Mesendoderm (in vitro differentiated cells): ENCODE measurements at regions not wholly inside any gene's neighbourhood (a gene's known extent, or its start where the extent isn't known, plus 50 kb on each side); places are given as distances from the start of the nearest gene placed in this dataset.

Source experiments
- DNase-seq: peaks from one replicate; pipeline ENCODE4 v3.0.0; 2013
- H2AK5ac ChIP-seq: 2 replicates; pipeline ENCODE4 v1.6.1; 2013; ENCODE audit warnings: low read length, inconsistent platforms
- H2BK120ac ChIP-seq: 2 replicates; pipeline ENCODE4 v1.6.1; 2013; ENCODE audit warnings: low read depth, mild to moderate bottlenecking, low read length, moderate library complexity, mixed read lengths
- H2BK15ac ChIP-seq: replicated peaks from 2 replicates; pipeline ENCODE4 v1.6.1; 2013; ENCODE audit warnings: low read depth, mild to moderate bottlenecking, moderate library complexity
- H2BK5ac ChIP-seq: 2 replicates; pipeline ENCODE4 v1.6.1; 2013; ENCODE audit warnings: low read length, inconsistent platforms
- H3K18ac ChIP-seq: 2 replicates; pipeline ENCODE4 v1.6.1; 2013; ENCODE audit warnings: mild to moderate bottlenecking, low read length, mixed read lengths
- H3K23ac ChIP-seq: one replicate; pipeline ENCODE4 v1.6.1; 2013; ENCODE audit warnings: low read length
- H3K27ac ChIP-seq: 2 replicates; pipeline ENCODE4 v1.5.1; 2013; ENCODE audit warnings: low read depth, mild to moderate bottlenecking, inconsistent platforms, low read length, moderate library complexity
- H3K27me3 ChIP-seq: 2 replicates; pipeline ENCODE4 v1.6.1; 2013; ENCODE audit warnings: low read length, control low read depth, mild to moderate bottlenecking, inconsistent platforms; ENCODE audit not compliant: insufficient read depth, poor library complexity
- H3K36me3 ChIP-seq: 2 replicates; pipeline ENCODE4 v1.6.1; 2013; ENCODE audit warnings: low read length, inconsistent platforms; ENCODE audit not compliant: control insufficient read depth, insufficient read depth
- H3K4ac ChIP-seq: one replicate; pipeline ENCODE4 v1.6.1; 2013; ENCODE audit warnings: low read depth, mild to moderate bottlenecking, low read length, moderate library complexity
- H3K4me1 ChIP-seq: 2 replicates; pipeline ENCODE4 v1.6.1; 2013; ENCODE audit warnings: low read depth, low read length, inconsistent platforms; ENCODE audit not compliant: control insufficient read depth
- H3K4me2 ChIP-seq: 2 replicates; pipeline ENCODE4 v1.6.1; 2013; ENCODE audit warnings: low read length
- H3K4me3 ChIP-seq: 2 replicates; pipeline ENCODE4 v1.5.1; 2013; ENCODE audit warnings: mild to moderate bottlenecking, low read length
- H3K56ac ChIP-seq: one replicate; pipeline ENCODE4 v1.6.1; 2013; ENCODE audit warnings: low read length
- H3K79me1 ChIP-seq: 2 replicates; pipeline ENCODE4 v1.6.1; 2013; ENCODE audit warnings: low read length, inconsistent platforms
- H3K79me2 ChIP-seq: 2 replicates; pipeline ENCODE4 v1.6.1; 2013; ENCODE audit warnings: mild to moderate bottlenecking, low read length; ENCODE audit not compliant: control insufficient read depth, insufficient read depth
- H3K9ac ChIP-seq: 2 replicates; pipeline ENCODE4 v1.6.1; 2013; ENCODE audit warnings: low read length, inconsistent platforms
- H4K5ac ChIP-seq: one replicate; pipeline ENCODE4 v1.6.1; 2013; ENCODE audit warnings: low read length
- H4K8ac ChIP-seq: one replicate; pipeline ENCODE4 v1.6.1; 2013; ENCODE audit warnings: low read depth, mild to moderate bottlenecking, control low read depth, low read length, moderate library complexity
- WGBS: extraction: QIAGEN DNeasy Blood & Tissue Kit; methylation state at CpG from one replicate; pipeline ENCODE4 v1.1.7; 2013; ENCODE audit warnings: low lambda C conversion rate, missing lambda C conversion rate; ENCODE audit not compliant: insufficient coverage; ENCODE audit errors: extremely low coverage; 5-methylcytosine and 5-hydroxymethylcytosine counted together

DNA sequence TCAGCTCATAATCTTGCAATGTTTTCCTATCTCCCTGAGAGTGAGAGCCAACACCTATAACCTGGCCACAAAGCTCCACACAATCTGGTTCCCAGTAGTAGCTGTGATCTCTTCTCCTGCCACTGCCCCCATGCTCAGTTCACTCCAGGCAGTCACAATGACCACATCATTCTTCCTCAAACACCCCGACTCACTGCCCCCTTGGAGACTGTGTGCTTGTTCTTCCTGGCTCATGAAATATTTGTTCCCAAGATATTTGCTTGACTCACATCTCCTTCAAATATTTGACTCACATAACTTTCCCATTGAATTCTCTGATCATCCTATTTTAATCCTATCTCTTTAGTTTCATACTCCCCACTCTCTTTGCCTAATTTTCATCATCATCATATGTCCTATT lies 173.7 kb downstream of the AREG start:
- H3K56ac ChIP-seq, result no peak overlapping the region
- H3K79me1 ChIP-seq, result no peaks in the 10 kb centered on the region
- H3K4me3 ChIP-seq, result no peak overlapping the region
- H3K36me3 ChIP-seq, result no peaks in the 10 kb centered on the region
- no peaks in the 10 kb centered on the region for H3K4me1 ChIP-seq
- no peak overlapping the region for H3K23ac ChIP-seq
- no peak overlapping the region for H2AK5ac ChIP-seq
- no peak overlapping the region for H3K27ac ChIP-seq
- H2BK120ac ChIP-seq, result no peak overlapping the region
- no peak overlapping the region for H3K9ac ChIP-seq
- no peaks in the 10 kb centered on the region for H3K27me3 ChIP-seq
- WGBS, result no CpG with 5 or more reads among the region's 1 CpG
- no peak overlapping the region for H3K18ac ChIP-seq
- H3K4me2 ChIP-seq, result no peak overlapping the region
- no peak overlapping the region for H4K5ac ChIP-seq
- H3K4ac ChIP-seq, result no peak overlapping the region
- no peak overlapping the region for H2BK15ac ChIP-seq
- no peaks in the 10 kb centered on the region for H3K79me2 ChIP-seq
- DNase-seq, result peak; percentile 7
- no peak overlapping the region for H2BK5ac ChIP-seq
- no peak overlapping the region for H4K8ac ChIP-seq

GRCh38 chr4:74619931-74620702 lies 174.2 kb downstream of the BTC start:
- H3K4ac ChIP-seq, result no peak overlapping the region
- H2BK120ac ChIP-seq, result no peak overlapping the region
- H3K4me2 ChIP-seq, result no peak overlapping the region
- no peaks in the 10 kb centered on the region for H3K36me3 ChIP-seq
- H3K79me1 ChIP-seq, result no peaks in the 10 kb centered on the region
- H3K9ac ChIP-seq, result no peak overlapping the region
- no CpG with 5 or more reads among the region's 2 CpGs for WGBS
- H3K4me3 ChIP-seq, result no peak overlapping the region
- no peak overlapping the region for H3K27ac ChIP-seq
- H3K4me1 ChIP-seq, result no peaks in the 10 kb centered on the region
- no peak overlapping the region for H2AK5ac ChIP-seq
- DNase-seq, result no peak
- no peak overlapping the region for H3K18ac ChIP-seq
- H2BK5ac ChIP-seq, result no peak overlapping the region
- H3K79me2 ChIP-seq, result no peaks in the 10 kb centered on the region
- H3K23ac ChIP-seq, result no peak overlapping the region
- no peak overlapping the region for H3K56ac ChIP-seq
- H2BK15ac ChIP-seq, result no peak overlapping the region
- no peak overlapping the region for H4K8ac ChIP-seq
- no peak overlapping the region for H4K5ac ChIP-seq
- H3K27me3 ChIP-seq, result no peaks in the 10 kb centered on the region

DNA sequence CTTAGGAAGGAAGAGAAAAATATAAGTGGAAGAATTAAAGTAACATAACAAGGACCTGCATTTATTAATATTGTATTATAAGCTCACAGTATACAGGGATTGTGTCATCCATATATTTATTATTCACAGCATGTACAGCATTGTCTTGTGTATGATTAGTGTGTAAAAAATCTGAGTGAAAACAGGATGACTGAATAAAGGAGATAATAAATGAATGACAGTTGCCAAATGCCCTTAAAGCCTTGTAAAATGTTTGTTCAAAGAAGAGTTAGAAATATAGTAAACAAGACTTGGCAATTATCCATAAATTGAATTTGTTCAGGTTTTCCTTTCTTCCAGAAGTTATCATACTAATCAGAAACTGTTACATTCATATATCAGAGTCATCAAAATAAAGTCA lies 172.7 kb downstream of the BTC start:
- Histone ChIP-seq H2BK5ac (no peak overlapping the region), H2BK120ac (no peak overlapping the region), H3K79me2 (no peaks in the 10 kb centered on the region), H3K27me3 (no peaks in the 10 kb centered on the region), H3K4me3 (no peak overlapping the region), H3K18ac (no peak overlapping the region), H4K8ac (no peak overlapping the region), H2AK5ac (no peak overlapping the region), H3K4ac (no peak overlapping the region), H3K4me1 (no peaks in the 10 kb centered on the region), H3K79me1 (no peaks in the 10 kb centered on the region), H3K9ac (no peak overlapping the region), H3K36me3 (no peaks in the 10 kb centered on the region), H3K23ac (no peak overlapping the region), H3K4me2 (no peak overlapping the region), H2BK15ac (no peak overlapping the region), H3K27ac (no peak overlapping the region), H3K56ac (no peak overlapping the region), H4K5ac (no peak overlapping the region)
- DNase-seq, result no peak

GRCh38 chr4:74623041-74623440 lies 171.3 kb downstream of the BTC start:
- Histone ChIP-seq H2BK5ac (no peak overlapping the region), H3K27me3 (no peaks in the 10 kb centered on the region), H3K18ac (no peak overlapping the region), H3K4ac (no peak overlapping the region), H3K9ac (no peak overlapping the region), H3K79me1 (no peaks in the 10 kb centered on the region), H3K4me2 (no peak overlapping the region), H2BK15ac (no peak overlapping the region), H4K8ac (no peak overlapping the region), H3K4me1 (no peaks in the 10 kb centered on the region), H3K4me3 (no peak overlapping the region), H2AK5ac (no peak overlapping the region), H3K36me3 (no peaks in the 10 kb centered on the region), H4K5ac (no peak overlapping the region), H3K56ac (no peak overlapping the region), H2BK120ac (no peak overlapping the region), H3K27ac (no peak overlapping the region), H3K79me2 (no peaks in the 10 kb centered on the region), H3K23ac (no peak overlapping the region)
- WGBS, result no CpG with 5 or more reads among the region's 3 CpGs
- peak; percentile 71 for DNase-seq

DNA sequence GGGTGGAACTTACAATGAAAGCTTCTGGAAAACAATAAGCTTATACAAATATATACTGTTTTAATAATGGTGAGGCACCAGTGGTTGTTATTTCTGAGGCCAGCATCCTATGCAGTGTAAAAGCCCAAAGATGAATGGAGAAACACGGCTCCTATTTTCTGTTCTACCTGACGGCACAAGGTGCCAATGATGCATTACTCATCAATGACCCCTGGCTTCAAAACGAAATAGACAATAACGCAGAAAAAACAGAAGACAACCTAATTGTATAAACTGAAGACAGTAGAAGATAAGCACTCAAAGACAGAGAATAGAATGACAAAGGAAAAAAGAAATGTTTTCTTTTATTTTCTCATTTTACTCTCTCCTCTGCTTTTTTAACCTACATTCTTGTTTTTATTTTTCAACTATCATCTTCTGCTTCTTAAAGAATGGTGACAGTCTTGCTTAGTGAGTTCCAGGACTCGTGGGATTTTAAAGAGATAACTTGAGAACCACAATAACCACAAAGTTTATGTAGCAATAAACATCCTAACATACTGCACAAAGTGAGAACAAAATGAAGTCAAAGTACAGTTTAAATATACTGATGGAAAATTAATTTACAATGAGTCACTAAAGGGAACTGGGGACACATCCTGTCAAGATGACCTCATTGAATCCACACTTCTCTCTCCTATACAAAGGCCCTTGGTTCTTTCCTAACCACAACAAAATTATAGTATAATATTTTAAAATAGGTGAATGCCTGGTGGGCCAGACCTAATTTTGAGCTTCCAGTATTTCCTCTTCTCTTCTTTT lies 169.8 kb downstream of the BTC start:
- no peak overlapping the region for H3K4me3 ChIP-seq
- no peak overlapping the region for H3K23ac ChIP-seq
- peak; percentile 18 for DNase-seq
- H3K27me3 ChIP-seq, result no peaks in the 10 kb centered on the region
- H4K8ac ChIP-seq, result peak overlapping the region; percentile 28
- H3K79me2 ChIP-seq, result no peaks in the 10 kb centered on the region
- no peak overlapping the region for H3K9ac ChIP-seq
- H3K4me1 ChIP-seq, result no peaks in the 10 kb centered on the region
- no peak overlapping the region for H3K56ac ChIP-seq
- H2AK5ac ChIP-seq, result no peak overlapping the region
- H4K5ac ChIP-seq, result no peak overlapping the region
- H3K4ac ChIP-seq, result no peak overlapping the region
- no peak overlapping the region for H2BK15ac ChIP-seq
- no peaks in the 10 kb centered on the region for H3K79me1 ChIP-seq
- H2BK120ac ChIP-seq, result no peak overlapping the region
- no peak overlapping the region for H3K4me2 ChIP-seq
- H3K18ac ChIP-seq, result no peak overlapping the region
- no CpG with 5 or more reads among the region's 5 CpGs for WGBS
- no peaks in the 10 kb centered on the region for H3K36me3 ChIP-seq
- no peak overlapping the region for H3K27ac ChIP-seq
- no peak overlapping the region for H2BK5ac ChIP-seq
